Large intestine (tissue), 3 donors: ENCODE measurements at regions not wholly inside any gene's neighbourhood (a gene's known extent, or its start where the extent isn't known, plus 50 kb on each side); places are given as distances from the start of the nearest gene placed in this dataset.

Experiments
- DNase-seq, 2 donors: peaks; one replicate each; pipeline versions ENCODE4 v3.0.0 to v3.0.0-alpha.2; 2013
- H3K27ac ChIP-seq: one replicate; pipeline ENCODE4 v1.5.1; 2013; ENCODE audit warnings: low read length
- H3K27me3 ChIP-seq: 2 replicates; pipeline ENCODE4 v1.6.1; 2013; ENCODE audit warnings: low read length; ENCODE audit not compliant: control insufficient read depth, insufficient read depth
- H3K36me3 ChIP-seq: 2 replicates; pipeline ENCODE4 v1.6.1; 2013; ENCODE audit warnings: low read length; ENCODE audit not compliant: control insufficient read depth, insufficient read depth
- H3K4me1 ChIP-seq: one replicate; pipeline ENCODE4 v1.6.1; 2013; ENCODE audit warnings: low read length; ENCODE audit not compliant: control insufficient read depth, insufficient read depth
- H3K4me3 ChIP-seq: one replicate; pipeline ENCODE4 v1.5.1; 2013; ENCODE audit warnings: low read length
- H3K9me3 ChIP-seq: one replicate; pipeline ENCODE4 v1.6.1; 2013; ENCODE audit warnings: mild to moderate bottlenecking, low read depth, low read length, moderate library complexity; ENCODE audit not compliant: control insufficient read depth
- WGBS: methylation state at CpG from one replicate; pipeline ENCODE4 v1.1.5; 2013; ENCODE audit warnings: low lambda C conversion rate; ENCODE audit not compliant: insufficient coverage; 5-methylcytosine and 5-hydroxymethylcytosine counted together

DNA sequence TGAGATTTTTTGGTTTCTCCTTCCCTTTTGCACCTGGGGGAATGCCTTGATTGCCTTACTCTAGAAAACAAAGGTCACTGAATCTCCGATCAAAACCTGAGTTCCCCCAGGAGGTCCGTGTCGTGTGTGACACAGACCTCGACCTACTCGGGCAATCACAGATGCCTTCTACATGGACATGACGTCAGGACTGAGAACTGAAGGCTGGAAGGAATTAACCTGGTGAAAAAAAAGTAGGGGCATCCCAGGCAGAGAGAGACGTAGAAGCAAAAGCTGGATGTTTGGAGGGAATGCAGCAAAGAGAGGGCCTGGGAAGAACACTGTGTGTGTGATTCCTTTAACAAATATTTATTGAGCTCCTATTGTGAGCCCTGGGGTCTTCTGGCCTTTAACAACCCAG lies 178.0 kb downstream of the PRDM2 start:
- Histone ChIP-seq H3K27me3 (no peaks in the 10 kb centered on the region), H3K36me3 (no peaks in the 10 kb centered on the region), H3K4me1 (peaks cover 4% of the 10 kb centered on the region), H3K4me3 (no peak overlapping the region), H3K9me3 (no peaks in the 10 kb centered on the region), H3K27ac (no peak overlapping the region)
- no peak for DNase-seq
- 80% methylated on average over 1 of the region's 7 CpGs for WGBS

DNA sequence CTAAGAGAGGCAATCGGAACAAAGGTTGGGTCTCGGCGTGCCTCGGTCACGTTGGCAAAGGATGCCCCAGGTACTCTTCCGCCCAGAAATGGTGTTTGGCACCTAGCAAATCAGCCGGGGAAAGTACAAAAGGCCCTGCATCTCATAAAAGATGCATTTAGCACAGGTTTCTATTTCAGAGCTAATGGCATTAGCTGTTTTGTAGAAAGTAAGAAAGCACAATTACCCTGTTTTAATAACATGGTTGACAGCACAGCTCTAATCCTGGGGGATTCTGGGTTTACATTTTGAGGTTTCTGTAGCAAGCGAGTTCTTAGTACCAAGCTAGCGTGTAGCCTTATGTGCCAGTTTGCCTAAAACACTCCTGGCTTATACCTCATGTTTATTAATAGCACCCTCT lies 178.5 kb downstream of the PRDM2 start:
- H3K4me3 ChIP-seq = no peak overlapping the region
- H3K36me3 ChIP-seq = no peaks in the 10 kb centered on the region
- WGBS = 90% methylated on average over 2 of the region's 9 CpGs
- no peak overlapping the region for H3K27ac ChIP-seq
- no peaks in the 10 kb centered on the region for H3K9me3 ChIP-seq
- no peak for DNase-seq
- H3K4me1 ChIP-seq = peaks cover under 1% of the 10 kb centered on the region
- no peaks in the 10 kb centered on the region for H3K27me3 ChIP-seq

DNA sequence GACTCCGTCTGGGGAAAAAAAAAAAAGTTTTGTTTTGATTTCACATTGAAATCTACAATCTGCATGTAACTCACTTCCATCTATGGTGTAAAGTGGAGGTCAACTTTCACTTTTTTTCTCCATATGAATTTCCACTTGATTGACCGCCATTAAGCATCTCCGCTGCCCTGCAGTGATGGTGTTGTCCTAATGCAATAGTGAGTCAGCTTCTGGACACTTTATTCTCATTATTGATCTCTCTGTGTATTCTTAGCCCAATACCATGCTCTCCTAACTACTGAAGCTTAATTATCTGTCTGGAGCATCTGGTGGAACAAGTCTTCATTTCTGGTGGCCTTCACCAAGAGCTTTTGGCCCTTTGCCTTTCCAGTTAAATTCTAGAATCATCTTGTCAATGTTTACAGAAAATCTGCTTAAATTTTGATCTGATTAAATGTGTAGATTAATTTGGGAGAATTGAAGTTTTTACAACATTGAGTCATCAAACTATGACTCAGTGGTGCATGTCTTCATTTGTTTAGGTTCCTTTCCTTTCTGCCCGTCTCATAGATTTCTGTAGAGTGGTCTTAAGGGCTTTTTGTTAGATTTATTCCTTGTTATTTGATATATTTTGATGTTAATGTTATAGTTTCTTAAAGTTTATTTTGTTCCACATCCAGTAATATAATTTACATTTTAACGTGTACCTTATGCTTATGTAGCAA lies 181.5 kb downstream of the PRDM2 start:
- DNase-seq = no peak
- no peaks in the 10 kb centered on the region for H3K36me3 ChIP-seq
- H3K9me3 ChIP-seq = no peaks in the 10 kb centered on the region
- no peaks in the 10 kb centered on the region for H3K4me1 ChIP-seq
- no peaks in the 10 kb centered on the region for H3K27me3 ChIP-seq
- H3K4me3 ChIP-seq = no peak overlapping the region
- H3K27ac ChIP-seq = no peak overlapping the region
- 85% methylated on average over 2 of the region's 5 CpGs for WGBS

DNA sequence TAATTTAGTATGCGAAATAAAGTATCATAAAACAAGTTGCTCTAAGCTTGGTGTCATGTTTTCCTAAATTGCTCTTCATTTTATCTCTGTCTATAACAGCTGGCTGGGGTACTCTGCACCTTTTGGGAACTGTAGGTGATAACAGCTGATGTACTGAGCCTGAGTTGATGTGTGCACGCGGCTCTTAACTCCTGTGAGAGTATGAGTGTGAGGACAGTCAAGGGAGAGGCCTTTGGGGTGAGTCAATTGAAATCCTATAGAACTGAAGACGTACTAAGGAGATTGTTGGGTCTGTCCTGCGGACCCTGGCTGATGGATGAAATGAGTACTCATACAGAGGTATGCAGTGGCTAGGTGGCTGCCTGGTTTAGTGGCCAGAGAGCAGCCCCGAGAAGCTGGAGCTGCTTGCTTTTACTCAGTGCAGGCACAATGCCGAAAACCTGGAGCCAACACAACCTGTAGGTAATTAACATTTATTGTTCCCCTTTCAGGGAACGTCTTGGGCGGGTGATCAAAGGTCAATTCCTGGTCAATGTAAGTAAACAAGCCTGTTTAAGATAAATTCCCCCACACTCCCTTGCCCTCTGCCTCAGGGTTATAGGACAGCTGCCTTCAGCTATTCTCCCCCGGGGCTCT lies 188.5 kb downstream of the PRDM2 start:
- Histone ChIP-seq H3K27ac (peak overlapping the region; percentile 62), H3K4me1 (peaks cover 19% of the 10 kb centered on the region), H3K36me3 (no peaks in the 10 kb centered on the region), H3K27me3 (peaks cover 15% of the 10 kb centered on the region), H3K9me3 (no peaks in the 10 kb centered on the region), H3K4me3 (no peak overlapping the region)
- no CpG with 5 or more reads among the region's 10 CpGs for WGBS
- peak; percentile 74 to 90 for DNase-seq

DNA sequence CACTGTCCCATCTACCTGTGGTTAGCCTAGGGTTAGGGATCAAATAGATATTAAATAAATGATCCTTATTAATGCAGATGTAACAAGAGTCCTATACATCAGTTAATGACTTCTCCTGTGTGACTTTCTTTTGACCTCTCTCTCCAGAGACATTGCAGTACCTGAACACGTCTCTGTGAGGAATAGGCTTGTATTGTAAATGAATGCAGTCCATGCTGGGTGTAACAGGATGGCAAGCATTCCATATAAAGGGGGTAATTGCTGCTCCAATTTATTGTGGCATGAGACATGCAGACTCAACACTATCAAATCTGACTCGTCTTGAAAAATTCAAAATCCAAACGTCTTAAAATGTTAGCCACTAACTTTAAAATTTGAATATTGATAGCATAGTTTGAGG lies 189.5 kb downstream of the PRDM2 start:
- H3K27ac ChIP-seq = peak overlapping the region; percentile 8
- DNase-seq = peak in 1 of 2 donors; percentile 20
- no CpG with 5 or more reads among the region's 3 CpGs for WGBS
- H3K4me1 ChIP-seq = peaks cover 19% of the 10 kb centered on the region
- peaks cover 18% of the 10 kb centered on the region for H3K27me3 ChIP-seq
- no peaks in the 10 kb centered on the region for H3K36me3 ChIP-seq
- H3K9me3 ChIP-seq = no peaks in the 10 kb centered on the region
- no peak overlapping the region for H3K4me3 ChIP-seq

DNA sequence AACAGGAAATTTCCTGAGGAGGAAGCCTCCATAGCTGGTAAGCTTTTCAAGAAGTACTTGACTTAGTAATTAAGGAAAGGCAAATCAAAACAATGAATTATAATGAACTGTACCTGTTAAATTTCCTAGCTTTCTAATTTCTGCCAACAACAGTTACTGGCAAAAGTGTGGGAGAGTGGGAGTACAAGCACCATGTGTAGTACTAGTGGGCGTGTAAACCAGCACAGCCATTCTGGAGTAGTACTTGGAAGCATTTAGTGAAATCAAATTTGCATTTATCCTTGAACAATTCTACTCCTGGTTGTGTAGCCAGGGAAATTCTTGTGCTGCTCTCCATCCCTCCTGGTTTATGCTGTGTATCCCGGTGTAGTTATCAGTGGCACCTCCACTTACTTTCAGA lies 190.8 kb downstream of the PRDM2 start:
- WGBS = no CpG with 5 or more reads among the region's 2 CpGs
- H3K4me3 ChIP-seq = no peak overlapping the region
- no peaks in the 10 kb centered on the region for H3K9me3 ChIP-seq
- peaks cover 19% of the 10 kb centered on the region for H3K4me1 ChIP-seq
- no peak overlapping the region for H3K27ac ChIP-seq
- no peak for DNase-seq
- H3K27me3 ChIP-seq = peaks cover 18% of the 10 kb centered on the region
- no peaks in the 10 kb centered on the region for H3K36me3 ChIP-seq

DNA sequence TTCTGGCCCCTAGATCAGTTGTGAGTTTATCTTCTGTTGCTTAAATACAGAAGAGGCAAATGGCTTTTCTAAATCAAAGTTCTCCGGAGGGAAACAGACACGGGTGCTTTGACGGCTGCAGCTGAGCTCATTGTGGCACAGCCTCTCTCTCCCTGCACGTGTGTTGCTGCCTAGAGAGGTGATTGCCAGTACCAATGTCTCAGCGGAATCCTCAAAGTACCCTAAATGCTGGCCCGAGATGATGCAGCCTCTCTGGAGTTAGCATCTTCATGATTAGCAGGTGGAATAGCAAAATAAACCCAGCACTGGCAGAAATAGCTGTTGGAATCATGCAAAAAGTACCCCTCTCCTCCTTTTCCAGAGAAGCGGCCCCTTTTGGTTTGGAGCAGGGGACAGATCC lies 192.2 kb downstream of the PRDM2 start:
- no CpG with 5 or more reads among the region's 7 CpGs for WGBS

DNA sequence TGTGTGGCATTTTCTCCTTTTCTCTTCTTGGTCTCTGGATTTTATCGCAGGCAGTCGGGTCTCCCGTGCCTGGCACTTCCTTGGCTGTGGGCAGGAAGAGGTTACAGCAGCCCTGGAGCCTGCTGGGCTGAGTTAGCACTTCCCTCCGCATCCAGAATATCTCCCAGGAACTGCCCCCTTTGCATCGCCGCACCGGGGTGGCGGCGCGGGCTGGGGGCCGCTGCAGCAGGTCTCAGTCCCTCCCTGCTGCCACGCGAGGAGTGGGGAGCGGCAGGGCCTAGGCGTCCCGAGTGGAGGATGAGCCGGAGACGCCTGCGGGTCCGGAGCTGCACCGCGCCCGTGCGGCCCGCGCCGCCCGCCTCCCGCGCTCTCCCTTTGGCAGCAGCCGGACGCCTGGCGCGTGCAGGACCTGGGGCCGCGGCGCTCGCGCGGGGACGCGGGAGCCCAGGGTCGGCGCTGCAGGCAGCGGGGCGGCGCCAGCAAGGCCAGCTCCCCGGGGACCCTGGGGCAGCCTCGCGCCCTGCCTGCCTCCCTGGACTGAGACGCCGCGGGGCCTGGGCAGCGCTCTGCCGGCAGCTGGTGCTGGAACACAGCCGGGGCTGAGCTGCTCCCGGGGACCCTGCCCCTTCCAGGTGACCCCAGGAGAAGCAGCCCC lies 192.8 kb downstream of the PRDM2 start:
- Histone ChIP-seq H3K27ac (peak overlapping the region; percentile 41), H3K4me3 (peak overlapping the region; percentile 58), H3K27me3 (peaks cover 18% of the 10 kb centered on the region), H3K4me1 (peaks cover 16% of the 10 kb centered on the region), H3K36me3 (no peaks in the 10 kb centered on the region), H3K9me3 (no peaks in the 10 kb centered on the region)
- WGBS = no CpG with 5 or more reads among the region's 57 CpGs
- peak; percentile 38 to 63 for DNase-seq

More for the DNA sequence above, 192.2 kb downstream of the PRDM2 start:
- peaks cover 18% of the 10 kb centered on the region for H3K27me3 ChIP-seq
- peak overlapping the region; percentile 50 for H3K4me3 ChIP-seq
- H3K36me3 ChIP-seq = no peaks in the 10 kb centered on the region
- no peak for DNase-seq
- no peak overlapping the region for H3K27ac ChIP-seq
- no peaks in the 10 kb centered on the region for H3K9me3 ChIP-seq
- peaks cover 19% of the 10 kb centered on the region for H3K4me1 ChIP-seq

DNA sequence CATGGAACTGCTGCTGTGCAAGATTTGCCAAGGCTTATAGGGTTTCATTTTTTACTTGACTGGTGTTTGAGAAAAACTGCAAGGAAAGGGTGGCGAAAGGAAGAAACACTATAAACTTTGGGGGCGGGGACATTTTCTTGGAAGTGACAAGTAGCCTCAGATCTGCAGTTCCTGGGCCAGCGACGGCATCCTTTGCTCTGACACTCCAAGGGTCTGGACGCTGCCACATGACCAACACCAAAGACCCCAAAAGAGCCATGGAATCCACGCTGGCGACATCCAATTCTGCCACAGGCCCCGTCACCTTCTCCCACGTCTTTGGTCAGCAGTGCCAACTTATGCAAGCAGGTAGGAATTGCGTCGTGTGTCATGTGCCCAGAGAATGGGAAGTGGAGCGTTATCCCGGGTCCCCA lies 193.4 kb downstream of the PRDM2 start:
- no peaks in the 10 kb centered on the region for H3K9me3 ChIP-seq
- DNase-seq = peak; percentile 19 to 58
- no peaks in the 10 kb centered on the region for H3K36me3 ChIP-seq
- peak overlapping the region; percentile 41 for H3K27ac ChIP-seq
- peak overlapping the region; percentile 58 for H3K4me3 ChIP-seq
- H3K4me1 ChIP-seq = peaks cover 10% of the 10 kb centered on the region
- no CpG with 5 or more reads among the region's 13 CpGs for WGBS
- peaks cover 18% of the 10 kb centered on the region for H3K27me3 ChIP-seq

DNA sequence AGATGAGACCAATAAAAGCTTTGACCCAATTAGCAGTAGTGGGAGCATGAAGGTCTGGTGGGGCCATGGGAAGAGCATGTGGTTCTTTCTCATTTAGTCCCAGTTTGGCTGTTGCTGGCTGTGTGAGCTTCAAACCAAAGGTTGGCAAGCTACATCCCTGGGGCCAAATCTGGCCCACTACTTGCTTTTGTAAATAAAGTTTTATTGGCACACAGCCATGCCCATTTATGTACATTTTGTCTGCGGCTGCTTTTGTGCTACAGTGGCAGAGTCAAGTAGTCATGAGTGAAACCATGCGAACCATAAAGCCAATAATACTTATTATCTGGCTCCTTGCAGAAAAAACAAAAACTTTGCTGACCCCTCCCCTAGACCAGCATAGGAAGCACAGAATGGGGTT lies 196.9 kb downstream of the PRDM2 start:
- Histone ChIP-seq H3K36me3 (no peaks in the 10 kb centered on the region), H3K27ac (no peak overlapping the region), H3K9me3 (no peaks in the 10 kb centered on the region), H3K4me1 (peaks cover 2% of the 10 kb centered on the region), H3K4me3 (no peak overlapping the region), H3K27me3 (peaks cover 15% of the 10 kb centered on the region)
- 100% methylated on average over 1 of the region's 2 CpGs for WGBS
- no peak for DNase-seq
